Astrocyte of the spinal cord (primary cell): ENCODE measurements at regions not wholly inside any gene's neighbourhood (a gene's known extent, or its start where the extent isn't known, plus 50 kb on each side); places are given as distances from the start of the nearest gene placed in this dataset.
A peak's percentile ranks its signal among the peaks of the same experiment; 100 is the strongest.

ENCODE experiments used
- DNase-seq: peaks from one replicate; pipeline ENCODE4 v3.0.0; 2011; ENCODE audit warnings: low read depth, low spot score
- H3K4me3 ChIP-seq: 2 replicates; pipeline ENCODE4 v1.5.1; 2011; ENCODE audit warnings: low read depth, mild to moderate bottlenecking, low read length, moderate library complexity
- in situ Hi-C: cut with HindIII; loops from 2 replicates; pipeline ENCODE4 v1.10.0; 2017; ENCODE audit warnings: low sequenced_read_pairs
- TF ChIP-seq, protein P1 (sequence below): IDR thresholded peaks from 2 replicates; pipeline ENCODE4 v1.5.1; 2012; ENCODE audit warnings: low read depth, mild to moderate bottlenecking, low read length, inconsistent platforms

DNA sequence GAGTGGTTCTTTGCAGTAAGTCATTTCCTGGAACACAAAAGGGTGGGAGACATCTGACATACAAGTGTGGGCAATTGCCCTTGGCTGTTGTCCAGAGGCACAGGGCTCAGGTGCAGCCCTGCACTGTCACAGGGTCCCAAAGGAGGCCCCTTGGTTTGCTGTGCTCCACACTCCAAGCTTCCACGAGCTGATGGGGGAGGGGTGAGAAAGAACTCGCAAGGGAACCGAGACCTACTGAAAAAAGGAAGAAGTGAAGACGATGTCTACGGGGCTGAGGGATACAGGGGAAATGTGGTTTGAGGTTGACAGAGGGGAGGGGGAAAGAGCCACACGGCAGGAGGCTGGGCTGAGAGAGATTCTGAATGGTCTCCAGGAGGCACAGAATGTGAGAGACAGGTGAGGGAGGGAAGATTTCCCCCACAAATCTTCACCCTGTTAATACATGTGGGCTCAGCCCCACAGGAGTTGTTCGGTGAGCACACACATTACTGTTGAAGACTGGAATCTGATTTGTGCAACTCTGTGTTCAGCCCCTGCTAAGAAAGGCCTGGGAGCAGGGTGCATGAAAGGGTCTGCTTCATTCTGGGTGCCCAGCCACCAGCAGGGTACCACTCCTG is 123.4 kb downstream of the LY86 start:
- in situ Hi-C loops, result no loop called here
- DNase-seq, result peak; percentile 9

DNA sequence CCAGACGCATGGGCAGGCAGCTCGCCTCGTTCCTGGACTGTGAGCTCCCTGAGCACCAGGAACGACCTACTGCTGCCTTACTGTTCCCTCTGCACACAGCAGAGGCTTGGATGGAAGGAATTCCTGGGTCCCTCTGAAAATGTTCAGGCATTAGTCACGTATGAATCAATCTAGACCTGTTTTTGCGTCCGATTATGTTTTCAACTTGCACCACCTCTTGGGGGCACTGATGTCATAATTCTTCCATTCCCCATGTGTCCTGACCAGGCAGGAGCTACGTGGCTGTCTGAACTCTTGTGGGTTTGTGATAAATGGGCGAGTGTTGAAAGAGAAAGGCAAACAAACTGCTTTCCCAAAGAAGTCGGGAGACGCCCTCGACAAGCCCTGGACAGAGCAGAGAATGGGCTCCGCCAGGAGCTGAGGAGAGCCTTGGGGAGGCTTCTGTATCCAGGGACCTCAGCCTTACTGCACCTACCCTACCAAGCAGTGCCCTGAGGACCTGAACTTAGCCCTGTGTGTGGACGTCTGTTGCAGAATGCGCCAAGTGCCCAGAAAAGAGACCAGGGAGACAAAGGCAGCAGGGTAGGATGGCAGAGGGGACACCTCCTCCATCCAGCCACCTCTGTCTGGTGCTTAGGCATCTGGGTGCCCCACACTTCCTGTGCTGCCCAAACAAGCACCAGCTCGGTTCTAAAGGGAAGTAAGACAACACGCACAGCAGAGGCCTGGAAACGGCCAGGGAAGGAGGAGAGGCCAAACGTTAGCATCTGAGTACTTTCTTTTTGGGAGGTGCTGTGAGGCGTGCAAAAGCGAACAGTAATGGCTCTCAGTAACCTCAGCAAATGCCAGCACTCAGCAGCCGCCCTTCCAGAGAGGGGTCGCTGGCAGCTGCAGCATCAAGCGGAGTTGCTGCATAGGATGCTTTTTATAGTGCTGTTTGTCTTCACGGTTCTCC is 124.2 kb downstream of the LY86 start:
- H3K4me3 ChIP-seq, result no peak overlapping the region
- in situ Hi-C loops, result no loop called here
- DNase-seq, result peak; percentile 79
- TF ChIP-seq, protein P1, sequence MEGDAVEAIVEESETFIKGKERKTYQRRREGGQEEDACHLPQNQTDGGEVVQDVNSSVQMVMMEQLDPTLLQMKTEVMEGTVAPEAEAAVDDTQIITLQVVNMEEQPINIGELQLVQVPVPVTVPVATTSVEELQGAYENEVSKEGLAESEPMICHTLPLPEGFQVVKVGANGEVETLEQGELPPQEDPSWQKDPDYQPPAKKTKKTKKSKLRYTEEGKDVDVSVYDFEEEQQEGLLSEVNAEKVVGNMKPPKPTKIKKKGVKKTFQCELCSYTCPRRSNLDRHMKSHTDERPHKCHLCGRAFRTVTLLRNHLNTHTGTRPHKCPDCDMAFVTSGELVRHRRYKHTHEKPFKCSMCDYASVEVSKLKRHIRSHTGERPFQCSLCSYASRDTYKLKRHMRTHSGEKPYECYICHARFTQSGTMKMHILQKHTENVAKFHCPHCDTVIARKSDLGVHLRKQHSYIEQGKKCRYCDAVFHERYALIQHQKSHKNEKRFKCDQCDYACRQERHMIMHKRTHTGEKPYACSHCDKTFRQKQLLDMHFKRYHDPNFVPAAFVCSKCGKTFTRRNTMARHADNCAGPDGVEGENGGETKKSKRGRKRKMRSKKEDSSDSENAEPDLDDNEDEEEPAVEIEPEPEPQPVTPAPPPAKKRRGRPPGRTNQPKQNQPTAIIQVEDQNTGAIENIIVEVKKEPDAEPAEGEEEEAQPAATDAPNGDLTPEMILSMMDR, result no peak

More for the DNA sequence above, 123.4 kb downstream of the LY86 start:
- no peak overlapping the region for H3K4me3 ChIP-seq
- TF ChIP-seq, protein P1, result no peak

DNA sequence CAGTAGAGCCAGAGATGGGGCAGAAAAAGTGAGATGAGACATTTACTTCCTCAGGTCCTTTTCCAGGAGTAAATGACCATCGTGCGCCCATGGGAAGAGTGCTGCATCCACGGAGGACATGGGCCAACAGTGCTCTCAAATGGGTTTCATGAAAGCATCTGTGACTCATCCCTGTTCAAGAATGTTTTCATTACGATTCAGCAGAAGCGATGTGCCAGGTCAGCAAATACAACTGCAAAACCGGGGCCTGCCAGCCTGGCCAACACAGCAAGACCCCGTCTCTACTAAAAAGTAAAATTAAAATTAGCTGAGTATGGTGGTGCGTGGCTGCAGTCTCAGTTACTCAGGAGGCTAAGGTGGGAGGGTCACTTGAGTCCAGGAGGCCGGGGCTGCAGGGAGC is 125.1 kb downstream of the LY86 start:
- DNase-seq, result peak; percentile 52
- in situ Hi-C loops, result no loop called here
- TF ChIP-seq, protein P1, result no peak
- no peak overlapping the region for H3K4me3 ChIP-seq

DNA sequence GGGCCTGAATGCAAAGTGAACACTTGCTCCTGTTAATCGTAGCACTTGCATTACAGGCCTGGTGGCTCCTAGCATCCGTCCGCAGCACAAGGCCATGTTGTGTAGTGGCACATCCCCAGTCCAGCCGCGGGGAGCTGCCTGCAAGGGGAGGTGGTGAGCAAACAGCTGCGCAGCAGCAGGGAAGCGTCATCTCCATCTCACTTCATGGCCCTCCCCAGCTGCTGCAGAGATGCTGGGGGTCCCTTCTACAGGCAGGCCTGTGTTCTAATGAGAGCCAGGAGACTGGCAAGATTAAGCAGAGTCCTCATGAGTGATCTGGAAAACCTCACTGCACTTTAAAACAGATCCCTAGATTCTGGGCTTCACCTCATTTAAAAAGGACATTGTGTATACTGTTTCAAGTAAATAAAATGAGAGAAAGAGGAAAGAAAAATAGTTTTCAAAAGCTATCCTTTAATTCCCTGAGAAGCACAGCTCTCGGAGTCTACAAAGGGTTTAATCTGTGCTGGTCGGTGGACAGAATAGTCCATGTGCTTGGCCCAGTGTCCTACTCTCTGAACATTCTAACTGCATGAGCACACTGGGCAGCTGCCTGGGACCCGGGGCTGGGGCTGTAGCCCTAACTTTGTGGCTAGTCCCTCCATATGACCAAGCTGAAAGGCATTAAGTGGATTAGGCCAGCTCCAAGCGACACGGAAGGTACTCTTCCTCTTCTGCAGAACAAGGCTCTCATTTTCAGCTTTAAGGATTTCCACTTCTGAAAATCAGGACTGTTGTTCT is 125.8 kb downstream of the LY86 start:
- H3K4me3 ChIP-seq, result no peak overlapping the region
- in situ Hi-C loops, result no loop called here
- no peak for DNase-seq
- TF ChIP-seq, protein P1, result no peak

DNA sequence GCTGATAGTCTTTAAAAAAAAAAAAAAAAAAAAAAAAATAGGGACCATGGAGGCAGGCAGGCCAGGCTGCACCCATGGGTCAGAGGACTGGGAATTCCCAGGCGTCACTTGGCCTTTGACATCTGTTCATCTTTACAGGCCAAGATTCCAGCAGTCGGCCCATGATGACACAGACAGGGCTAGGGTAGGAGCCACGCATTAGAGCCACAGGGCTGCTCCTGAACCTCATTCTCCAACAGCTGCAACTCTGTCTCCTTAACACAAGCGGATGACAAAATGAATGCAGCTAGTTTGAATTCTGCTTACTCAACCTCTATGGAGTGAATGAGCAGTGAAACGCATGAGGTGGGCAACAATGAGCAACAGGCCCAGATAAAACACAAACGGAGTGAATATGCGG is 126.4 kb downstream of the LY86 start:
- TF ChIP-seq, protein P1, result no peak
- no peak overlapping the region for H3K4me3 ChIP-seq
- no peak for DNase-seq
- in situ Hi-C loops, result no loop called here

DNA sequence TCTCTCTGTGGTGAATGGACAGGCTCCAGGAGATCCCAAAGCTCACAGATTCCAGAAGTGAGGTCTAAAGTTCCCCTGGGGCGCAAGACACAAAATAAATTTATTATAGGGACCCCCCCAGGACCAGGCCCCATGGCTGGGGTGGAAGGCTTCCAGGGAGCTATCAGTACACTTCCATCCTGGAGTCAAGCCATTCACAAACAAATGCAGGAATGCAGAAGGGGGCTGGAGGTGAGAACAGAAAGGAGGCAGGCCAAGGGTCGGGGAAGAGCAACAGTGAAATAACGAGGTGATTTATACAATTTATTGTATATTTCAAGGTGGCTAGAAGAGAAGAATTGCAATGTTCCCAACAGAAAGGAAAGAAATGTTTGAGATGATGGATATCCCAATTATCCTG is 126.9 kb downstream of the LY86 start:
- TF ChIP-seq, protein P1, result no peak
- H3K4me3 ChIP-seq, result no peak overlapping the region
- DNase-seq, result no peak
- in situ Hi-C loops, result no loop called here
